Uterus (tissue), 3 donors: ENCODE measurements at regions not wholly inside any gene's neighbourhood (a gene's known extent, or its start where the extent isn't known, plus 50 kb on each side); places are given as distances from the start of the nearest gene placed in this dataset.
A peak's percentile ranks its signal among the peaks of the same experiment; 100 is the strongest.

ENCODE experiments used
- DNase-seq, 2 donors: peaks; one replicate each; pipeline ENCODE4 v3.0.0-alpha.2; 2019 to 2020
- H3K27ac ChIP-seq, 2 donors: fragments of 200-600 bp; sonication (generic); 1 replicate in 1 of 2; 2 replicates in 1 of 2; pipeline ENCODE4 v1.5.1; 2016 to 2018
- H3K27me3 ChIP-seq, 2 donors: fragments of 200-600 bp; sonication (generic); one replicate each; pipeline ENCODE4 v1.5.1; 2018 to 2019; ENCODE audit warnings: control low read depth in 1 of 2
- H3K36me3 ChIP-seq, 2 donors: fragments of 200-600 bp; sonication (generic); one replicate each; pipeline ENCODE4 v1.5.1; 2019; ENCODE audit warnings: control low read depth in 1 of 2
- H3K4me1 ChIP-seq, 2 donors: fragments of 200-600 bp; sonication (generic); one replicate each; pipeline ENCODE4 v1.5.1; 2018 to 2019; ENCODE audit warnings: control low read depth in 1 of 2
- H3K4me3 ChIP-seq, 2 donors: fragments of 200-600 bp; sonication (generic); 1 replicate in 1 of 2; 2 replicates in 1 of 2; pipeline ENCODE4 v1.5.1; 2018 to 2019; ENCODE audit warnings: mild to moderate bottlenecking in 1 of 2
- H3K9me3 ChIP-seq, 2 donors: fragments of 200-600 bp; sonication (generic); one replicate each; pipeline ENCODE4 v1.5.1; 2019; ENCODE audit warnings: control low read depth in 1 of 2
- CTCF ChIP-seq, 4 experiments: fragments of 200-600 bp in 2 of 4; fragments of 450-650 bp in 2 of 4; sonication (generic) in 2 of 4; IDR thresholded peaks; one replicate each; pipeline ENCODE4 v1.5.1; 2016 to 2019; ENCODE audit warnings: antibody characterized with exemption in 4 of 4, mild to moderate bottlenecking in 2 of 4, moderate library complexity in 1 of 4
- POLR2A ChIP-seq, 2 donors: fragments of 450-650 bp; IDR thresholded peaks; one replicate each; pipeline ENCODE4 v1.6.1; 2016; ENCODE audit warnings: antibody characterized with exemption in 2 of 2, mild to moderate bottlenecking in 1 of 2, moderate library complexity in 1 of 2
- intact Hi-C: fragments of 100-400 bp; cut with DNase I; formaldehyde crosslinking; loops from one replicate; pipeline ENCODE4 v1.15.1; 2023; ENCODE audit warnings: low total_unique reads
- donor health status: DM: yes; HTN: yes; CAD: no.

GRCh38 chr22:48319321-48320047 lies 1508.2 kb downstream of the BRD1 start:
- H3K4me1 ChIP-seq = no peaks in the 10 kb centered on the region
- H3K27ac ChIP-seq = no peak overlapping the region
- no peak overlapping the region for H3K4me3 ChIP-seq
- intact Hi-C loops = no loop called here
- H3K9me3 ChIP-seq = no peaks in the 10 kb centered on the region
- no peaks in the 10 kb centered on the region for H3K27me3 ChIP-seq
- TF ChIP-seq POLR2A (IDR thresholded peaks at IDR 0.05) (no peak), CTCF (IDR thresholded peaks at IDR 0.05) (no peak)
- no peak for DNase-seq
- H3K36me3 ChIP-seq = no peaks in the 10 kb centered on the region

GRCh38 chr22:48318575-48319320 lies 1508.9 kb downstream of the BRD1 start:
- TF ChIP-seq POLR2A (IDR thresholded peaks at IDR 0.05) (no peak), CTCF (IDR thresholded peaks at IDR 0.05) (no peak)
- no peak for DNase-seq

GRCh38 chr22:48318173-48318572 lies 1509.5 kb downstream of the BRD1 start:
- Histone ChIP-seq H3K4me3 (no peak overlapping the region), H3K27me3 (no peaks in the 10 kb centered on the region), H3K4me1 (no peaks in the 10 kb centered on the region), H3K27ac (no peak overlapping the region), H3K36me3 (no peaks in the 10 kb centered on the region), H3K9me3 (no peaks in the 10 kb centered on the region)
- intact Hi-C loops = no loop called here
- peak in 1 of 2 donors; percentile 1 for DNase-seq
- TF ChIP-seq POLR2A (IDR thresholded peaks at IDR 0.05) (no peak), CTCF (IDR thresholded peaks at IDR 0.05) (no peak)

More at GRCh38 chr22:48318575-48319320, 1508.9 kb downstream of the BRD1 start:
- H3K27me3 ChIP-seq = no peaks in the 10 kb centered on the region
- H3K4me1 ChIP-seq = no peaks in the 10 kb centered on the region
- H3K4me3 ChIP-seq = no peak overlapping the region
- intact Hi-C loops = no loop called here
- H3K27ac ChIP-seq = no peak overlapping the region
- H3K9me3 ChIP-seq = no peaks in the 10 kb centered on the region
- no peaks in the 10 kb centered on the region for H3K36me3 ChIP-seq

- DNase-seq = peak in 1 of 2 donors; percentile 6
- intact Hi-C loops = no loop called here
- Histone ChIP-seq H3K4me1 (no peaks in the 10 kb centered on the region), H3K4me3 (no peak overlapping the region), H3K9me3 (no peaks in the 10 kb centered on the region), H3K27me3 (no peaks in the 10 kb centered on the region), H3K27ac (no peak overlapping the region), H3K36me3 (no peaks in the 10 kb centered on the region)
- no peak for TF ChIP-seq POLR2A (IDR thresholded peaks at IDR 0.05)
- no peak for TF ChIP-seq CTCF (IDR thresholded peaks at IDR 0.05)
These were observed 1511.1 kb downstream of the BRD1 start for GRCh38 chr22:48316257-48317250.
